ENCODE measurements at regions not wholly inside any gene's neighbourhood (a gene's known extent, or its start where the extent isn't known, plus 50 kb on each side); places are given as distances from the start of the nearest gene placed in this dataset.

DNA sequence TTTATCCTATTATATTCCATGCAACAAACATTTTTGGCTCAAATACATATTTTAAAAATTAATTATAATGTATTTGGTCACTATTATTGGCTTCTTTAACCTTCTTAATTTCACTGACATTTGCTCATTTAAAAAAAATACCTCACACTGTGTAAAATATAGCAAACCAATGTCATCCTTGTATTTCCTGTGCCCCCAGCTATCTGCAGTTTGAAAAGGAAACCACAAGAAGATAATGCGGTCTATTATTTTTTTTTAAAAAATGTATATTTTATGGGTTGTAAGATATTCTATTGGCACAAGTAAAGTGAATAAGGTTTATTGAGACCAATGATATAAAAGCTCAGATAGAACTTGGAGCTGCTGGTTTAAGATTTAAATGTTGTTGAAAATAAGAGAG is 904.2 kb downstream of the SI start:
- no peak for TF ChIP-seq FOXM1 (IDR thresholded peaks at IDR 0.05; ENCODE audit: borderline replicate concordance, low read depth)
- TF ChIP-seq EP300 (IDR thresholded peaks at IDR 0.05; ENCODE audit: borderline replicate concordance): no peak
- TF ChIP-seq TEAD4 (IDR thresholded peaks at IDR 0.05): no peak
- no peak for TF ChIP-seq TAF1 (IDR thresholded peaks at IDR 0.05; ENCODE audit: low read depth)
- no peak for TF ChIP-seq ZBTB7A (IDR thresholded peaks at IDR 0.05; ENCODE audit: low read depth)
- TF ChIP-seq, protein P1, sequence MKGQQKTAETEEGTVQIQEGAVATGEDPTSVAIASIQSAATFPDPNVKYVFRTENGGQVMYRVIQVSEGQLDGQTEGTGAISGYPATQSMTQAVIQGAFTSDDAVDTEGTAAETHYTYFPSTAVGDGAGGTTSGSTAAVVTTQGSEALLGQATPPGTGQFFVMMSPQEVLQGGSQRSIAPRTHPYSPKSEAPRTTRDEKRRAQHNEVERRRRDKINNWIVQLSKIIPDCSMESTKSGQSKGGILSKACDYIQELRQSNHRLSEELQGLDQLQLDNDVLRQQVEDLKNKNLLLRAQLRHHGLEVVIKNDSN (IDR thresholded peaks at IDR 0.05): no peak
- no peak for TF ChIP-seq CEBPB (IDR thresholded peaks at IDR 0.05)
- no peak for TF ChIP-seq RAD21 (IDR thresholded peaks at IDR 0.05; ENCODE audit: low read depth)
- TF ChIP-seq TCF12 (IDR thresholded peaks at IDR 0.05; ENCODE audit: low read depth): no peak
- TF ChIP-seq YY1 (IDR thresholded peaks at IDR 0.05; ENCODE audit: low read depth): no peak
- TF ChIP-seq, protein P2, sequence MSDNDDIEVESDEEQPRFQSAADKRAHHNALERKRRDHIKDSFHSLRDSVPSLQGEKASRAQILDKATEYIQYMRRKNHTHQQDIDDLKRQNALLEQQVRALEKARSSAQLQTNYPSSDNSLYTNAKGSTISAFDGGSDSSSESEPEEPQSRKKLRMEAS (IDR thresholded peaks at IDR 0.05): no peak
- no peak for TF ChIP-seq NFIC (IDR thresholded peaks at IDR 0.05)
- no peak for TF ChIP-seq CREB1 (IDR thresholded peaks at IDR 0.05; ENCODE audit: low read depth)
- TF ChIP-seq, protein P3, sequence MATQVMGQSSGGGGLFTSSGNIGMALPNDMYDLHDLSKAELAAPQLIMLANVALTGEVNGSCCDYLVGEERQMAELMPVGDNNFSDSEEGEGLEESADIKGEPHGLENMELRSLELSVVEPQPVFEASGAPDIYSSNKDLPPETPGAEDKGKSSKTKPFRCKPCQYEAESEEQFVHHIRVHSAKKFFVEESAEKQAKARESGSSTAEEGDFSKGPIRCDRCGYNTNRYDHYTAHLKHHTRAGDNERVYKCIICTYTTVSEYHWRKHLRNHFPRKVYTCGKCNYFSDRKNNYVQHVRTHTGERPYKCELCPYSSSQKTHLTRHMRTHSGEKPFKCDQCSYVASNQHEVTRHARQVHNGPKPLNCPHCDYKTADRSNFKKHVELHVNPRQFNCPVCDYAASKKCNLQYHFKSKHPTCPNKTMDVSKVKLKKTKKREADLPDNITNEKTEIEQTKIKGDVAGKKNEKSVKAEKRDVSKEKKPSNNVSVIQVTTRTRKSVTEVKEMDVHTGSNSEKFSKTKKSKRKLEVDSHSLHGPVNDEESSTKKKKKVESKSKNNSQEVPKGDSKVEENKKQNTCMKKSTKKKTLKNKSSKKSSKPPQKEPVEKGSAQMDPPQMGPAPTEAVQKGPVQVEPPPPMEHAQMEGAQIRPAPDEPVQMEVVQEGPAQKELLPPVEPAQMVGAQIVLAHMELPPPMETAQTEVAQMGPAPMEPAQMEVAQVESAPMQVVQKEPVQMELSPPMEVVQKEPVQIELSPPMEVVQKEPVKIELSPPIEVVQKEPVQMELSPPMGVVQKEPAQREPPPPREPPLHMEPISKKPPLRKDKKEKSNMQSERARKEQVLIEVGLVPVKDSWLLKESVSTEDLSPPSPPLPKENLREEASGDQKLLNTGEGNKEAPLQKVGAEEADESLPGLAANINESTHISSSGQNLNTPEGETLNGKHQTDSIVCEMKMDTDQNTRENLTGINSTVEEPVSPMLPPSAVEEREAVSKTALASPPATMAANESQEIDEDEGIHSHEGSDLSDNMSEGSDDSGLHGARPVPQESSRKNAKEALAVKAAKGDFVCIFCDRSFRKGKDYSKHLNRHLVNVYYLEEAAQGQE (IDR thresholded peaks at IDR 0.05; ENCODE audit: low read depth): no peak
- TF ChIP-seq EGR1 (IDR thresholded peaks at IDR 0.05): no peak

DNA sequence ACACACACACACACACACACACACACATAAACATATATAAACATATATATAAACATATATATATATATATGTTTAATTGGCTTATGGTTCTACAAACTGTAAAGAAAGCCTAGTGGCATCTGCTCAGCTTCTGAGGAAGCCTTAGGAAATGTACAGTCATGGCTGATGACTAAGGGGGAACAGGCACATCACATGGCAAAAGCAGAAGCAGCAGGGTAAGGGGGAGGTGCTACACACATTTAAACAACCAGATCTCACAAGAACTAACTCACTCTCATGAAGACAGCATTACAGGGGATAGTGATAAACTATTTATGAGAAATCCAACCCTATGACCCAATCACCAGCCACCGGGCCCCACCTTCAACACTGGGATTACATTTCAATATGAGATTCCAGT is 922.9 kb downstream of the SI start:
- no peak for TF ChIP-seq TEAD4 (IDR thresholded peaks at IDR 0.05)
- TF ChIP-seq CREB1 (IDR thresholded peaks at IDR 0.05; ENCODE audit: low read depth): no peak
- TF ChIP-seq, protein P1 (IDR thresholded peaks at IDR 0.05): no peak
- no peak for TF ChIP-seq TCF12 (IDR thresholded peaks at IDR 0.05; ENCODE audit: low read depth)
- TF ChIP-seq, protein P3 (IDR thresholded peaks at IDR 0.05; ENCODE audit: low read depth): no peak
- no peak for TF ChIP-seq TAF1 (IDR thresholded peaks at IDR 0.05; ENCODE audit: low read depth)
- TF ChIP-seq ZBTB7A (IDR thresholded peaks at IDR 0.05; ENCODE audit: low read depth): no peak
- no peak for TF ChIP-seq YY1 (IDR thresholded peaks at IDR 0.05; ENCODE audit: low read depth)
- TF ChIP-seq RAD21 (IDR thresholded peaks at IDR 0.05; ENCODE audit: low read depth): no peak
- no peak for TF ChIP-seq EGR1 (IDR thresholded peaks at IDR 0.05)

DNA sequence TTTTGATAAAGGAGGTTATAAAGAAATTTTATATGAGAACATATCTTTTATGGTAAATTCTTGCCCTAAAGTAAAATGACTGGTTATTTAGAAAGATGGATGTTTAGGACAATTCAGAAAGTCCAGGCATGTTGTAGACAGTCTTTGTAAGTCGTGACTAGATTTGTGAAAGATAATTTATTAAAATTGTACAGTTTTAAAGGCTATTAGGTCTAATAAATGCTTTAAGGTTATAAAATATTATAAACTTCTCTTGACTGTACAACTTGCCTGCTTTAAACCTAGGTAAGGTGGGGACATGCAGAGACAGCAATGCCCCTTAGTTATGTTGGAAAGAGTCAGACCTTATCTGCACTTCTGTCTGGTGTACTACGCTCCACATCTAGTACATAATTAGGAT is 933.5 kb downstream of the SI start:
- TF ChIP-seq YY1 (IDR thresholded peaks at IDR 0.05; ENCODE audit: low read depth) (no peak), RAD21 (IDR thresholded peaks at IDR 0.05; ENCODE audit: low read depth) (no peak), NFIC (IDR thresholded peaks at IDR 0.05) (no peak), EGR1 (IDR thresholded peaks at IDR 0.05) (no peak), TEAD4 (IDR thresholded peaks at IDR 0.05) (no peak), FOXM1 (IDR thresholded peaks at IDR 0.05; ENCODE audit: borderline replicate concordance, low read depth) (no peak), CEBPB (IDR thresholded peaks at IDR 0.05) (no peak), CREB1 (IDR thresholded peaks at IDR 0.05; ENCODE audit: low read depth) (no peak), TCF12 (IDR thresholded peaks at IDR 0.05; ENCODE audit: low read depth) (no peak), ZBTB7A (IDR thresholded peaks at IDR 0.05; ENCODE audit: low read depth) (no peak)
- TF ChIP-seq, protein P3 (IDR thresholded peaks at IDR 0.05; ENCODE audit: low read depth): no peak
- TF ChIP-seq, protein P2 (IDR thresholded peaks at IDR 0.05): no peak
- TF ChIP-seq, protein P1 (IDR thresholded peaks at IDR 0.05): no peak

DNA sequence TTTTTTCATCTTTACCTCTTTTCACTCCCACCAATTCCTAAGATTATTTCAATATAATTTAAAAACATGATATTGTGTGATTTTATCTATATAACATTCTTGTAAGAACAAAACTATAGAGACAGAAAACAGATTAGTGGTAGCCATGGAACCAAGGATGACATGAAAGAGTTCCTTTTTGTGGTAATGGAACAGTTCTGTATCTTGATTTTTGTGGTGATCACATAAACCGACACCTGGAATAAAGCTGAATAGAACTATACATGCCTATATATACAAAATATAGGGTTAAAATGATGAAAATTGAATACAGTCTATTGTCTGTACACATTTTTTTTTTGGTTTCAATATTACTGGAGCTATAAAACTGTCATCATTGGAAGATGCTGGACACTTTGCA is 945.4 kb downstream of the SI start:
- no peak for TF ChIP-seq RAD21 (IDR thresholded peaks at IDR 0.05; ENCODE audit: low read depth)
- TF ChIP-seq ZBTB7A (IDR thresholded peaks at IDR 0.05; ENCODE audit: low read depth): no peak
